NCI-H2171 (cell line): ENCODE measurements at regions not wholly inside any gene's neighbourhood (a gene's known extent, or its start where the extent isn't known, plus 50 kb on each side); places are given as distances from the start of the nearest gene placed in this dataset.
"Not testable (repeated sequence)": the region's sequence is repeated elsewhere in the genome, so short reads cannot be mapped to it uniquely, and the experiment has no call there.

ENCODE experiments used
- DNase-seq: peaks from one replicate; lab custom pipeline; 2025; lab: John Stamatoyannopoulos, UW

DNA sequence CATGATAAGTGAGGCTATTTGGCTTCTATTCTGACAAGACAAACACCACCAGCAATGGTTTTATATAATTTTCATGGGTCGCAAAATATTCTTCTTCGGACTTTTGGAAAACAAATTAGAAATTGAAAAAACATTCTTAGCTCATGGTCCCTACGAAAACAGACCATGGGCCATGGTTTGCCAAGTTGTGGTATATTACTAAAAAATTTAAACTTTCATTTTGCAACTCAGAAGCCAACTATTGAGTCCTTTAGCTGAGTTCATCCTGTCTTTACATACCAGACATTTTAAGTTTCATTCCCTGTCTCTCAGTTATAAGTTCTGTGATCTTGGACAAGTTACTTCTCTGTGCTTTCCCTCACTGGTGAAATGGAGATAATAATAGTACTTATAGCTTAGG, 198.1 kb downstream of the CSNK1G3 start:
- no peak for DNase-seq

GRCh38 chr5:123709422-123709821, 197.4 kb downstream of the CSNK1G3 start:
- DNase-seq, result no peak

GRCh38 chr5:123708074-123708806, 196.3 kb downstream of the CSNK1G3 start:
- DNase-seq, result no peak

DNA sequence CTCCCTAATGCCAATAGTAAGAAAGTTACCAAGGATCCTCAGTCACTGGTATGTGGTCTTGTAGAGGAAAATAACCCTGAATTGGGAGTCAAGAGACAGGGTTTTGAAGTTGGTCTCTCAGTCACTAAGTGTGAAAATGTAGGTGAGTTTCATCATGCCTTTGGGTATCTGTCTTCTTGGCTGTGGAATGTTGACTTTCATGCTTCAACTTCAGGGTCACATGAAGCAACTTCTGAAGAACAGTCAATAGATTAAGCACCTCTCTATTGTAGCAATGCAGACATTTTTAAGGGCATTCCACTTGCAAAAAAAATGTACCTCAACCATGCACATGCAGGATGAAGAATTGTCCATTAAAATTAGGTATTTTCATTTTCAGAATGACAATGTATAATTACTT, 194.6 kb downstream of the CSNK1G3 start:
- DNase-seq, result no peak

- no peak for DNase-seq
Measured at GRCh38 chr5:123705741-123706140, 193.8 kb downstream of the CSNK1G3 start.

DNA sequence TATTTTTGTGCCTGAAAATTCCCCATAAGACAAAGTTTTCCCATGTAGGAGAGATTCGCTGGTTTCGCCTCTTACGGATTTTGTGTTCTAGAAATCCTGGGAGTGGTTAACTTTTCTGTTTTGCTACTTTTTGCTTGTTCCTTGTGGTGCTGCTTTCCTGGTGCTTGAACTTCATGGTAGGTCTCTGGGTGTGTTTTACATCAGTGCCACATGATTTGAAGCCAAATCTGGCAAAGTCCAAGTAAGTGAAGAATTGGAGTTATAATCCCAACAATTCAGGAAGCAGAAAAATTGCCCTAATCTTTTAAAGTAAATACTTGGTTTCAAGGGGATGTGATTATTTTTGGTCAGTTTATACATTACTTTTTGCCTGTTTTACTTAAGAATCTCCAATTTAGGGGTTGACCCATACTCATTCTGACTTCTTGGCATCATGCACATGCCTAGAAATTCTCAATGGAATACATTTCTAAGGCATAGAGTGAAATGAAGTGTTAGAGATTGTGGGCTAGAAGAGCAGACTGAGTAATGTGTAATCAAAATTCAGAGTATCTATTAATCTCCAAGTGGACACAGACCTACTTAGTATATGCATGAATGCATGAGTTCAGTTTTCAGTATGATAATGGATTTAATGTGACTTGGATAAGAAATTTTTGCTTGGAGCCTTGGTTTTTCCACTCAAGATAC, 189.7 kb downstream of the CSNK1G3 start:
- no peak for DNase-seq

DNA sequence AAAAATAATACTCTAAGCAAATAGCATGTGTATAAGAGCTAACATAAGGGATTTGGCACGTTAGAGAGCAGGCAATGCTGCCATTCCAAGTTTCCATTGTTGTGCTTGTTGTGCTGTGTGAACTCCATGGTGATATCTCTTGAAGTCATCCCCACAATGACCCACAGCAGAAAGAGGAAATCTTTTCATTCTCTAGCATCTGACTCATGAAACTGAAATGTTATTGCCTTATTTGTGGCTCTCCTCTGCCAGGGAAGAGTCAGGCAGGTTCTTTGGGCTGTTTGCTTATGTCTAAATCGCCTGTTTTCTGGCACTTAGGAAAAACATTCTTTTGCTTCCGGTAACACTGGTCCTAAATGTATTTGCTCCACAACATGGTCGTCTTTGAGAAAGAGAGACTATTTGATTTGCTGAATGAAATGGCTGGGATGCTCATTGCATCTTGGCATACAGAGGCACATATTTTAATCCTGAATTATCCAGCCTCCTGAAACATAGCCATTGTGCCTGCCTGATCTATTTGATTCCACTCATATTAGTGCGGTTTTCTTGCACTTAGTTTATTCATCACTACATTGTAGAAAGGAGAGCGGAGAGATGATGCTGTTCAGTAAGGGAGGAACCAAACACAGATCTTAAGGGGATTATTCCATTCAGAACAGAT, 188.8 kb downstream of the CSNK1G3 start:
- DNase-seq, result no peak

DNA sequence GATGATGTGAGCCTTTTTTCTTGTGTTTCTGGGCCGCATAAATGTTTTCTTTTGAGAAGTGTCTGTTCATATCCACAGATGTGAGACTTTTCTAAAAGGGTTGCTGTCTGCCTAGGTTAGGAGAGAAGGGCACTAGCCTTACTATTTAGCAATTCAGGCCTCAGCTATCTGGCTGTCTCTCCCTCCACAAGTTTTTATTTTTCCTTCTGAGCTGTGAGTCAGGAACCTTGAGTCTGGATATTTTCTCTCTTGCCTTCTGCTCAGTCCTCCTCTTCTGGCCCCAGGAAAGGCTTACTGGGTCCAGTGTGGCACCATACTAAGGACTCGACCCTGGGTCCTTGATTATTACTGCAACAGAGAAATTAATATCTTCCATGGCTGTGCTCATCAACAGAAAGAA, 187.6 kb downstream of the CSNK1G3 start:
- no peak for DNase-seq

DNA sequence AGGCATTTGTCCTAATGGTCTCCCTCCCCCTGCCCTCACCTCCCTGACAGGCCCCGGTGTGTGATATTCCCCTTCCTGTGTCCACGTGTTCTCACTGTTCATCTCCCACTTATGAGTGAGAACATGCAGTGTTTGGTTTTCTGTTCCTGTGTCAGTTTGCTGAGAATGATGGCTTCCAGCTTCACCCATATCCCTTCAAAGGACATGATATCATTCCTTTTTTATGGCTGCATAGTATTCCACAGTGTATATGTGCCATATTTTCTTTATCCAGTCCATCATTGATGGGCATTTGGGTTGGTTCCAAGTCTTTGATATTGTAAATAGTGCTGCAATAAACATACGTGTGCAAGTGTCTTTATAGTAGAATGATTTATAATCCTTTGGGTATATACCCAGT, 187.0 kb downstream of the CSNK1G3 start:
- DNase-seq, result not testable (repeated sequence)

DNA sequence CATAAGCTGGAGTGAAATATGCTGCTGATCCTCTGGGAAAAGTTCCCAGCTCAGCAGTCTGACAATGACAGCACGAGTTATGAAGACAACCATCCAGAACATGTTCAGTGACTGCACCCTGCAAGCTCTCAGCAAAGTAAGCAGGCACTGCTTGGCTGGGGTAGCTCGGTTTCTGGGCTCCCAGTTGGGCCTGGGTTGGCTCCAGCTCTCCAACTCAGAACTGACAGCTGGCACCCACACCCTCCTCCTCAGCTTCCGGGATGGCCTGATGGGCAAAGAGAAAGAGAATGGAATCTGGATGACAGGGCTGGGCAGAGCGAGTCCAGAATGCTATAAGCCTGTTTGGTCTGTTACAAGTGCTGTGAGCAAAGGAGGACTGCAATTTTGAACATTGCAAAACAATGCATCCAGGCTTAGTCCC, 185.0 kb downstream of the CSNK1G3 start:
- no peak for DNase-seq

DNA sequence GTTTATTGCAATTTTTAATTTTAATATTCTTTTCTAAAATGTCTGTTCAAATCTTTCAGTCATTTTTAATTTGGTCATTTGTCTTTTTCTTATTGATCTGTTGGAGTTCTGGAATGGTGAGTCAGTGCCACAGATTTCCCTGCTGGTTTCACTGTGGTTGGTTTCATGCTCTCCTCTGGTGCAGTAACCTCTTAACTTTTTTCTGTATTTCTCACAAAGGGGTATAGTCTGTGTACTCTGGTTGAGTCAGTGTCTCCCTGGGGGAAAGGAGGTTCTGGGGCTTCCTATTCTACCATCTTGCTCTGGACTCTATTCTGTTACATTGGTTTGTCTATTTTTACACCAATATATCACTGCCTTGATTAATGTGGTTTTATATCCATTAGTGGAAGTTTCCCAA, 178.8 kb downstream of the CSNK1G3 start:
- no peak for DNase-seq

GRCh38 chr5:123681061-123681460, 169.1 kb downstream of the CSNK1G3 start:
- DNase-seq, result no peak

- no peak for DNase-seq
Measured at GRCh38 chr5:123673107-123673506, 161.1 kb downstream of the CSNK1G3 start.

DNA sequence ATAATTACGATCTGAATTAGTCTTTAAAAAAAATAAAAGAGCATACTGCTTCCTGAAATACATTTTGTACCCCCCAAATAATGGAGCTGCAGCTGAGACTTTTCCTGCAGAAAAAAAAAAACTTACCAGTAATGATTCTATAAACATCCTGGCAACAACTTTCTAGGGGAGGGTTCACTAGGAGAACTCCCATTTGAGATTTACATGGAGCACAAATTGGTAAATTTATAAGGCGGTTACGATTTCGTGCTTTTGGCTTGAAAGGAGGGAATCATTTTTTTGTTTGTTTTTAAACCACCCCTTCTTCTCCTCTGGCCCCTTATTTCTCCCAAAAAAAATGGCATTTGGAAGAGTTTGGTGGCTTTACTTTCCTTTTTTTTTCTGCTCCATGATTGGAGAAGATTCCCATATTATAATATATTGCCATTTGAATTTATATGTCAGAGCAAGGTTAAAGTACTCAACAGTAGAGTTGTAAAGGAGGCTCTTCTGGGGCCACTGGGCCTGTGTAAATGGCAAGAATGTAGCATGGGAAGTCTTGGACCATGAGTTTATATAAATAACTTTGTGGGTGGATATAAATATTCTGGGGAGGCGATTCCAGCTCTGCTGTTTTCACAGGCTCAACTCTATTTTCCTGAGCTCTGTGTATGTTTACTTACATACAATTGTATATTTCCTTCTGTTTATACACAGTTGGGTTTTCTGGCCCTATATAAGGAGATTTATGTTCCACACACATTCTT, 159.9 kb downstream of the CSNK1G3 start:
- no peak for DNase-seq

DNA sequence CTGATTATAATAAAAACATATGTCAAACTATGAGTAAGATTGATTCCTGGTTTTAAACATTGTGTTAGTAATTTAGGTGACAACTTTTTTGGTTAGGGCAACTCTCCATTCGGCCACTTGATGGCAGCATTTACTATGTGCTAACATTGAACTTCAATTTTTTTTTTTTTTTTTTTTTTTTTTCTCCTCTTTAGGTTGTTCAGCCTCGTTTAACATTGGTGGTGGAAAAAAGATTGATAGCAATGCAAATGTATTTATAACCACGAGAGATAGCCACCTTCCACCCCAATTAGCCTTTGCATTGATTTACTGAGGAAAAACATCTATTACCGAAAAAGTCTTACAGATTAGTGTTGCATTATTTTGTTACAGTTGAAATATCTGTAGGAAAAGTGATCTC, 159.1 kb downstream of the CSNK1G3 start:
- DNase-seq, result peak; percentile 28
